GM12878 (cell line): ENCODE measurements at regions not wholly inside any gene's neighbourhood (a gene's known extent, or its start where the extent isn't known, plus 50 kb on each side); places are given as distances from the start of the nearest gene placed in this dataset.

Source experiments
- ATAC-seq: fragments of 200-7000 bp; cut with Tn5 transposase; 3 replicates; pipeline ENCODE4 v1.9.1; 2020; ENCODE audit warnings: mild to moderate bottlenecking, moderate library complexity
- BruUV-seq: library from RNA; stranded (reverse); fragments of 400-500 nt; replicated peaks from 2 replicates; lab custom pipeline; 2021; lab: Mats Ljungman, UMichigan
- CTCF ChIA-PET: fragments of 300-600 bp; sonication (Branson Sonifier 250); formaldehyde crosslinking; extraction: SDS; loops from one replicate; lab custom pipeline; 2021; ENCODE audit warnings: inconsistent platforms; lab: Yijun Ruan, JAX
- POLR2A ChIA-PET: fragments of 350-600 bp; formaldehyde crosslinking; extraction: SDS; loops from one replicate; lab custom pipeline; 2021; ENCODE audit warnings: inconsistent platforms; lab: Charles Lee
- RAD21 ChIA-PET: fragments of 300-600 bp; sonication (Branson Sonifier 250); formaldehyde crosslinking; loops from one replicate; lab custom pipeline; 2023; ENCODE audit warnings: antibody characterized with exemption; ENCODE audit not compliant: unreplicated experiment; lab: Charles Lee
- SMC1A ChIA-PET: fragments of 300-600 bp; sonication (Branson Sonifier 250); formaldehyde crosslinking; loops from one replicate; lab custom pipeline; 2023; ENCODE audit not compliant: unreplicated experiment, uncharacterized antibody; lab: Charles Lee
- DNase-seq: peaks from one replicate; pipeline ENCODE4 v3.0.0-alpha.2; 2011; ENCODE audit warnings: low read depth, low spot score
- FAIRE-seq: peaks from 3 replicates; lab custom pipeline; 2011; peaks lifted over from hg19 to GRCh38; lab: Jason Lieb, UNC
- H2AFZ ChIP-seq: 2 replicates; pipeline ENCODE4 v1.6.0; 2011; ENCODE audit warnings: low read depth, low read length, control low read depth; ENCODE audit not compliant: control insufficient read depth
- H3K27ac ChIP-seq: 2 replicates; pipeline ENCODE4 v1.5.1; 2011; ENCODE audit warnings: control low read depth; ENCODE audit not compliant: control insufficient read depth, insufficient read depth
- H3K27me3 ChIP-seq, 2 experiments: replicated peaks in 1 of 2; 2 replicates each; pipeline versions ENCODE4 v1.6.0 to v1.6.1; 2011; ENCODE audit warnings: low read length in 1 of 2; ENCODE audit not compliant: control insufficient read depth in 2 of 2, insufficient read depth in 2 of 2
- H3K36me3 ChIP-seq, 2 experiments: 2 replicates each; pipeline ENCODE4 v1.5.1; 2011; ENCODE audit warnings: low read length in 1 of 2; ENCODE audit not compliant: control insufficient read depth in 2 of 2, insufficient read depth in 2 of 2
- H3K4me1 ChIP-seq: 2 replicates; pipeline ENCODE4 v1.6.1; 2011; ENCODE audit warnings: mild to moderate bottlenecking, low read length, moderate library complexity, mixed read lengths; ENCODE audit not compliant: control insufficient read depth, insufficient read depth
- H3K4me2 ChIP-seq: 2 replicates; pipeline ENCODE4 v1.6.0; 2011; ENCODE audit warnings: control low read depth; ENCODE audit not compliant: control insufficient read depth, insufficient read depth
- H3K4me3 ChIP-seq: fragments of 200-600 bp; sonication (generic); 2 replicates; pipeline ENCODE4 v1.5.1; 2016
- H3K79me2 ChIP-seq: 2 replicates; pipeline ENCODE4 v1.6.0; 2011; ENCODE audit warnings: low read length; ENCODE audit not compliant: control insufficient read depth, insufficient read depth
- H3K9ac ChIP-seq: 2 replicates; pipeline ENCODE4 v1.8.0; 2011; ENCODE audit warnings: low read length, control low read depth, mixed read lengths; ENCODE audit not compliant: control insufficient read depth, insufficient read depth
- H3K9me3 ChIP-seq: replicated peaks from 3 replicates; pipeline ENCODE4 v1.5.1; 2011; ENCODE audit warnings: mild to moderate bottlenecking, low read length; ENCODE audit not compliant: control insufficient read depth, insufficient read depth
- H4K20me1 ChIP-seq: 2 replicates; pipeline ENCODE4 v1.6.0; 2011; ENCODE audit not compliant: control insufficient read depth, insufficient read depth
- ATF7 ChIP-seq: fragments of 450-650 bp; IDR thresholded peaks from 2 replicates; pipeline ENCODE4 v1.6.1; 2016; ENCODE audit warnings: low read depth, mild to moderate bottlenecking
- MEF2B ChIP-seq: fragments of 450-650 bp; IDR thresholded peaks from 2 replicates; pipeline ENCODE4 v1.6.1; 2018; ENCODE audit warnings: mild to moderate bottlenecking, moderate library complexity; ENCODE audit not compliant: partially characterized antibody, poor library complexity, severe bottlenecking
- PAX5 ChIP-seq: IDR thresholded peaks from 2 replicates; pipeline ENCODE4 v1.6.1; 2011; ENCODE audit warnings: low read depth, low read length, borderline replicate concordance
- POU2F2 ChIP-seq: IDR thresholded peaks from 3 replicates; pipeline ENCODE4 v1.6.1; 2011; ENCODE audit warnings: low read depth, mild to moderate bottlenecking, low read length, borderline replicate concordance
- SMC3 ChIP-seq: IDR thresholded peaks from 2 replicates; pipeline ENCODE4 v1.6.1; 2011; ENCODE audit warnings: low read length, improper control_type of control experiment, borderline replicate concordance
- WGBS: methylation state at CpG from one replicate; pipeline ENCODE4 v1.1.6; 2016; ENCODE audit warnings: low lambda C conversion rate; ENCODE audit not compliant: insufficient replicate concordance, insufficient coverage; ENCODE audit errors: missing lambda C conversion rate; 5-methylcytosine and 5-hydroxymethylcytosine counted together
- in situ Hi-C: fragments of 300-500 bp; cut with MboI; formaldehyde crosslinking; loops from 9 replicates; pipeline ENCODE4 v1.14.3; 2018; ENCODE audit warnings: mixed read lengths
- intact Hi-C: fragments of 100-400 bp; cut with micrococcal nuclease; formaldehyde crosslinking; loops from one replicate; pipeline ENCODE4 v1.14.2; 2022; ENCODE audit not compliant: unreplicated experiment
- TF ChIP-seq, protein P1 (sequence below): IDR thresholded peaks from 2 replicates; pipeline ENCODE4 v1.6.1; 2012; ENCODE audit warnings: low read length, inconsistent platforms

- Histone ChIP-seq H3K27ac (no peak overlapping the region), H3K4me1 (peaks cover 5% of the 10 kb centered on the region; the same call in 1 of the 2 replicates), H3K4me2 (no peak overlapping the region), H3K36me3 (no peaks in the 10 kb centered on the region), H3K27me3 (no peaks in the 10 kb centered on the region), H3K79me2 (no peaks in the 10 kb centered on the region), H4K20me1 (no peaks in the 10 kb centered on the region), H3K9me3 (no peaks in the 10 kb centered on the region), H3K4me3 (no peak overlapping the region), H3K9ac (no peak overlapping the region), H2AFZ (no peak overlapping the region)
- intact Hi-C loops = no loop called here
- RAD21 ChIA-PET = no interaction called here
- 0% methylated on average over 2 of the region's 2 CpGs for WGBS
- TF ChIP-seq SMC3 = no peak
- TF ChIP-seq MEF2B = no peak
- POLR2A ChIA-PET = no interaction called here
- FAIRE-seq = no peak
- DNase-seq = no peak
- SMC1A ChIA-PET = interaction anchor here (1.3 kb wide), 1 partner anchor 42 kb away, joined by 5 read pairs; no protein-coding TSS in a partner anchor
- ATAC-seq = no peak
- in situ Hi-C loops = no loop called here
- CTCF ChIA-PET = interaction anchor here (1.2 kb wide), 1 partner anchor 21 kb away, joined by 4 read pairs; no protein-coding TSS in a partner anchor
- no TSS peak for BruUV-seq
Measured at GRCh38 chr9:99471033-99471432, 249.0 kb downstream of the SEC61B start.

GRCh38 chr9:99472240-99472915 lies 250.3 kb downstream of the SEC61B start:
- RAD21 ChIA-PET = no interaction called here

More at GRCh38 chr9:99472240-99472915, 250.3 kb downstream of the SEC61B start:
- TF ChIP-seq PAX5 (no peak), ATF7 (peak; percentile 80), POU2F2 (0 out of 3 replicates have a peak, but pooled peaks have one; percentile 27)
- TF ChIP-seq, protein P1, sequence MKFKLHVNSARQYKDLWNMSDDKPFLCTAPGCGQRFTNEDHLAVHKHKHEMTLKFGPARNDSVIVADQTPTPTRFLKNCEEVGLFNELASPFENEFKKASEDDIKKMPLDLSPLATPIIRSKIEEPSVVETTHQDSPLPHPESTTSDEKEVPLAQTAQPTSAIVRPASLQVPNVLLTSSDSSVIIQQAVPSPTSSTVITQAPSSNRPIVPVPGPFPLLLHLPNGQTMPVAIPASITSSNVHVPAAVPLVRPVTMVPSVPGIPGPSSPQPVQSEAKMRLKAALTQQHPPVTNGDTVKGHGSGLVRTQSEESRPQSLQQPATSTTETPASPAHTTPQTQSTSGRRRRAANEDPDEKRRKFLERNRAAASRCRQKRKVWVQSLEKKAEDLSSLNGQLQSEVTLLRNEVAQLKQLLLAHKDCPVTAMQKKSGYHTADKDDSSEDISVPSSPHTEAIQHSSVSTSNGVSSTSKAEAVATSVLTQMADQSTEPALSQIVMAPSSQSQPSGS = peak; percentile 19; the same call in 1 of the 2 replicates
- Histone ChIP-seq H3K4me1 (peaks cover 5% of the 10 kb centered on the region; the same call in 1 of the 2 replicates), H3K9me3 (no peaks in the 10 kb centered on the region), H3K9ac (no peak overlapping the region), H4K20me1 (no peaks in the 10 kb centered on the region), H3K4me3 (no peak overlapping the region), H3K36me3 (no peaks in the 10 kb centered on the region), H3K27ac (no peak overlapping the region), H3K27me3 (no peaks in the 10 kb centered on the region), H3K79me2 (no peaks in the 10 kb centered on the region), H2AFZ (no peak overlapping the region), H3K4me2 (no peak overlapping the region)
- CTCF ChIA-PET = no interaction called here
- DNase-seq (no peak), FAIRE-seq (no peak), ATAC-seq (no peak)
- no TSS peak for BruUV-seq
- 11% methylated on average over 6 of the region's 6 CpGs for WGBS
- POLR2A ChIA-PET = no interaction called here
- intact Hi-C loops (no loop called here), in situ Hi-C loops (no loop called here)
- SMC1A ChIA-PET = no interaction called here
